Skin of body (tissue), 1 donor: ENCODE measurements at regions not wholly inside any gene's neighbourhood (a gene's known extent, or its start where the extent isn't known, plus 50 kb on each side); places are given as distances from the start of the nearest gene placed in this dataset.
"Not testable (repeated sequence)": the region's sequence is repeated elsewhere in the genome, so short reads cannot be mapped to it uniquely, and the experiment has no call there.

ENCODE experiments used
- DNase-seq: peaks from one replicate; lab custom pipeline; 2025; lab: John Stamatoyannopoulos, UW

DNA sequence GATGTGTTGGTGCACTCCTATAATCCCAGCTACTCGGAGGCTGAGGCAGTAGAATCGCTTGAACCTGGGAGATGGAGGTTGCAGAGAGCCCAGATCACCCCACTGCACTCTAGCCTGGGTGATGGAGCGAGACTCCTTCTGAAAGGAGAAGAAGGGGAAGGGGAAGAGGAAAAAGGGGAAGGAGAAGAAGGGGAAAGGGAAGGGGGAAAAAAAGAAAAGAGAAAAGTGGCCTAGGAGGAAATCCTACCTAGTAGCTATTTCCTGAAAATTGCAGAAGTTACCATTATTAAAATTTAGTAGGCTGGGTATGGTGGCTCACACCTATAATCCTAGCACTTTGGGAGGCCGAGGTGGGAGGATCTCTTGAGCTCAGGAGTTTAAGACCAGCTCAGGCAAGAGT is 67.4 kb downstream of the ARRDC3 start:
- DNase-seq: no peak

DNA sequence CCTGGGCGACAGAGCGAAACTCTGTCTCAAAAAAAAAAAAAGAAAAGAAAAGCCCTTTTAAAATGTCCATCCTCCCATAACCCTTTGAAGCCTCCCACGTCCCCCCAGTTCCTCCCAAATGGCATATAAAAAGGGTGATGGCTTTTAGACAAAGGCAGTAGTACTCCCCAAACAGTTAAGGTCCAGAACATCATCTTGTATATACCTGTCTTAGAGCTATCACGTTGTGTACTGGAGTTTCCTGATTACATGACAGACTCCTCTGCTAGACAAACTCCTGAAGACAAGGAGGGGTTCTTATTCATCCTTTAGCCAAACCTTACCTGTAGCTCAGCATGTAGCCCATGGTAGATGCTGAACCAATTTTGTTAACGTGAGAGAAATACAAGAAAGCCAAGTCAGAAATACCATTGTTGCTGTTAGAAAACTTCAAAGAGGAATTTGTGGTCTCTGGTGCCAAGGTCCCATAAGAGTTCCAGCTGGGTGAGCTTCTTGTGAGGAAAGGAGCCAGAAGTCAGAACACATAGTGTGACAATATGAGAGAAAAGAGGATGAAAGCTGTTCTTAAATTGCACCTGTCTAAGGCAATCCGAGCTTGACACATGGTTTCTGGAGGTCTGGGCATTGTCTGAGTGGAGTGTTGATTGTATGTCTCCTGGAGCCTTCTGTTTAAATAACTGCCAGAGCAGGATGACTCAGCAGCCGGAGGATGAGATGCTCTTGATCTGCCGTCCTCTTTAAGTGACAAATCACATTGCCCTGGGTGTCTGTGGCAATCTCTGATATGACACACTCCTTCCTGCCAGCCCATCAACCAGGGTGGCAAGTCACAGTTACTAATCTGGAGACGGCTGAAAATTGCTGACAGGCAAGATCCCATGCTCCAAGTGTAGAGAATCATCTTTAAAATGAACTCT is 69.1 kb downstream of the ARRDC3 start:
- peak; percentile 59 for DNase-seq

DNA sequence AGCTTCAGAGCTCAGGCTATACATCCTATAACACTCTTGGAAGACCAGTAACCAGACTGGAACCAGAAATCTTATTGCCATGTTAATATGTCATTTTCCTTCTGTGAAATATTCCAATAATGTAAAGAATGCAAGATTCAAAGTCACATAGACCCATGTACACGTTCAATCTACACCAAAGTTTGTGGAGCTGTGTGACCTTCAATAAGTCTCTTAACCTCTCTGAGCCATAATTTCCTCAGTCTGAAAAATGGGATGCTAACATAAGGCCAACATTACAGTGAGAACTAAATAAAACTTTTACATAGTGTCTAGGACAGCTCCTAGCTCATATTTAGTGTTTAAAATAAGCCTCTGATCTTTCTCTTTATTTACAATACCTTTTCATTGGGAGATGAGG is 70.4 kb downstream of the ARRDC3 start:
- DNase-seq: no peak

DNA sequence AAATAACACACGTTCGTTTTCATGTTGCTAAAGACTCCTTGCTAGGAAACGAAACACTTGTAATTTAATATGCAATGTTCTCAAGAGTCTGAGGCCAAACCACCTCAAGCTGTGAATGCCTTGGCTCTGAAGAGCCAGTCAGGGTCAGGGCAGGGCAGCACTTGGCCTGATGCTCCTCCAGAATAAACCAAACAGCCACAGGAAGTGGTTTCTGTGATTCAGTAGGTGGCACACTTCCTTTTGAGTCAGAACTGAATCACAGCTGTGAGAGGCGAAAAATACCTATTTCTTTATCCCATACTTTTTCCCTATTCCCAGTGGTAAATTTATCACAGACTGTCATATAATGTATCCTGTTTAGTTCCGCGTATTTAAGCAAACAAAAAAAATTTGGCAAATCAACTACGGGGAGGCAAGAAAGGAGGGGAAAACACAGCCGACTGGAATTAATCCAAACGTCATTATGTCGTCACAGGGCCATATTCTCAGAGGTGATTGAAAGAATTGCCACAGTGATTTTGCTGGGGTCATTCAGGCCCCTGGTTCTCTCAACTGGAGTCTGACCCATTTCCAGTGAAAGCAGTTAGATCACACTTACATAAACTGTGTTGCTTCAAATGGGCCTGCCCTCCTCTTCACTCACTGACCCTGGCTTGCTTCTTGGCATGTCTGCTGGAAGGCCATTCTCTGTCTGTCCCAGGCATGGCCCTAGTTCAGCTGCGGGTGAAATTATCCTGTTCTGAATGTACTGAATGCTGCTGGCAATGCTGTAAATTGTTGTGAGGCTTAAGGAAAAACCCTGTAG is 71.2 kb downstream of the ARRDC3 start:
- DNase-seq: peak; percentile 54

DNA sequence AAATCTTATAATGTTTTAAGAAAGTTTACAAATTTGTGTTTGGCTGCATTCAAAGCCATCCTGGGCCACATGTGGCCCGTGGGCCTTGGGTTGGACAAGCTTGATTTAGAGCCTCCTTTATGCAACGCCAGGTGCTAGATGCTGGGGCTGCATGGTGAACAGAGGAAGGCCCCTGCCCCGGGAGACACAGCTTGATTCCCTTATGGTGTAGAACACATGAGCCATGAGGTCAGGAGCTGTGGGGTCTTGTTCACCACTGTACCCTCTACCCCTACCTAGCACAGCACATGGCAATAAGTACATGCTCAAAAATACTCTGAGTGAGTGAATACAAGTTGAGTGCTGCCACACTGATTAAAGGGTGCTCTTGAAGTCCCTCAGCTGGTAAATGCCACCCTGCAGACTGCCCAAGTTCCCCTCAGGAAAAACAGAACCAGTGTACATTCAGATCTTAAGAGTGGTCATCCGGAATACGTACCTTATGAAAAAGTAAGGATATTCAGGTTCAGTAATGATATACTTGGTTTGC is 71.9 kb downstream of the ARRDC3 start:
- no peak for DNase-seq

DNA sequence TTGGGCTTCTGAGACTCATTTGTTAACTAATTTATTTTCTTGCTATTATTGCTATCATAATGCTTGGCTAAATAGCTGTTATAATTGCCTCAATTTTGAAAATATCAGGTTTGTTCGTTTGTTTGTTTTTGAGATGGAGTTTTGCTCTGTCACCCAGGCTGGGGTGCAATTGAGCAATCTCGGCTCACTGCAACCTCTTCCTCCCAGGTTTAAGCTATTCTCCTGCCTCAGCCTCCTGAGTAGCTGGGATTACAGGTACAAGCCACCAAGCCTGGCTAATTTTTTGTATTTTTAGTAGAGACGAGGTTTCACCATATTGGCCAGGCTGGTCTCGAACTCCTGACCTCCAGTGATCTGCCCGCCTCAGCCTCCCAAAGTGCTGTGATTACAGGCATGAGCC is 75.0 kb downstream of the ARRDC3 start:
- DNase-seq: not testable (repeated sequence)

DNA sequence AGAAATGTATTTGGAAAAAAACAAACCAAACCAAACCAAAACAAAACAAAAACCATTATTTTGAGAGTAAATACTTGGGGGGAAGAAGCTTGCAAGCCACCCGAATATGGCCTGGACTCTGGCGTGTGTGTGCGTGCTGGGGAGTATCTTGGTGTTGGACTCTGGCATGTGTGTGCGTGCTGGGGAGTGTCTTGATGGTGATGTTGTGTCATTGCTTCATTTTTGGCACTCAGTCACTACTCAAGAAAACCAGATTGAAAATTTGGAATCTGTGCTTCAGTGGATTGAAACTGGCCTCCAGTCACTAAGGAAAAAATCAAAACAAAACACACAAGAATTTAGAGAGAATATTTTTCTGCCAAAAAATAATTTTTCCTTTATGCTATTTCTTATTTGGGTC is 76.1 kb downstream of the ARRDC3 start:
- DNase-seq: peak; percentile 80

DNA sequence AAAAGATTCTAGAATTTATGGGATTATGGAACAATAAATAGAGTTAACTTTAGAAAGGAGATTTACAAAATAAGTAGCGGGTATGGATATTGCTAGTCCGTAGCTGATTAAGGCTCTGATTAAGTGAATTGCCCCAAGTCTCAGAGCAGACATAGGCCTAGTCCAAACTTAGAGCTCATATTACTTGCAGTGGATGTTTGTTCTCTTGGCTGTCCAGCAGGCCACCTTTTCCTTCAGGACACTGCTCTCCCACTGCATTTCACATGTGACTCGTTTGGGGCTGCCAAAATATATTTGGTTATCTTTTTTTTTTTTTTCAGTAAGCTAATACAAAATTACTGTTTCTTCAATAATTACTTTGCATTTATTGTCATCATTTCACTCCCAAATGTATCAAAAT is 76.6 kb downstream of the ARRDC3 start:
- no peak for DNase-seq

DNA sequence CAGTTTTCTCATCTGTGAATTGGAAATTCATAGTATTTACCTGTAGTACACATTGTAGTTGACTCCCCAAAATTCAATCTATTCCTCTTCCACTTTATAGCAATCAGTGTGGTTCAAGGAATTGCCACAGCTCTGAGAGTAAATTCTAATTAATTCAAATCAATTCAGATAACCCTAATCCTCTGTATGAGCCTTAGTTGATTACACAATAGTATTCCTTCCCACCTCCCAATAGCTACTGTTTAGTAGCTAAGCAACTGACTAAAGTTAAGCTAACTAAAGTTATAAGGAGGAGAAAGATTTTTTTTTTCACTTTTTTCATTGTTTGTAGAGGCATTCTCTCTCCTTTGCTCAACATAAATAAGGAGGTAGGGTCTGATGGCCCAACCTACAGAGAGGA is 77.5 kb downstream of the ARRDC3 start:
- no peak for DNase-seq

DNA sequence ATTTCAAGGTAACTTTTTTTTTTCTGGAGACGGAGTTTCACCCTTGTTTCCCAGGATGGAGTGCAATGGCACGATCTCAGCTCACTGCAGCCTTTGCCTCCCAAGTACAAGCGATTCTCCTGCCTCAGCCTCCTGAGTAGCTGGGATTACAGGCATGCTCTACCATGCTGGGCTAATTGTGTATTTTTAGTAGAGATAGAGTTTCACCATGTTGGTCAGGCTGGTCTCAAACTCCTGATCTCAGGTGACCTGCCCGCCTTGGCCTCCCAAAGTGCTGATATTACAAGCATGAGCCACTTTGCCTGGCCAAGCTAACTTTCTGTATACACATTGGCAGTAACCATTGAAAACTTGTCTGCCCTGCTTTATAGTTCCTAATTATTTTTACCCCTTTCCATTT is 79.1 kb downstream of the ARRDC3 start:
- DNase-seq: not testable (repeated sequence)

DNA sequence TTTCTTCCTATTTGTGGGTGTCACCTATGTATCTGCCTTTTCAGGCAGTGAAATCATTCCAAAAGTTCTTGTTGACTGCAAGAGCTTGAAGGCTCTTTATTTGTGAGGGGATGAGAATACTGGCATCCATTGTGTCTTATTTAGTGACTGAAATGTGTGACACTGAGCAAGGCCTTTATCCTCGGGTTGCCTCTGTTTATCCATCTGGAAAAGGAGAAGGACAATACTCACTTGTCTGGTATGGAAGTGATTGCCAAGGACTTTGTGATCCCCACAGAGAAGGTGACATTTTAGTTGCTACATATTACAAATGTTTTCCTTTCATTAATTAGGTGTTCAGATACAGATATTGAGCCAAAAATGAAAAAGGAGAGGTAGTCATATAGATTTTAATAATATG is 80.2 kb downstream of the ARRDC3 start:
- DNase-seq: no peak

DNA sequence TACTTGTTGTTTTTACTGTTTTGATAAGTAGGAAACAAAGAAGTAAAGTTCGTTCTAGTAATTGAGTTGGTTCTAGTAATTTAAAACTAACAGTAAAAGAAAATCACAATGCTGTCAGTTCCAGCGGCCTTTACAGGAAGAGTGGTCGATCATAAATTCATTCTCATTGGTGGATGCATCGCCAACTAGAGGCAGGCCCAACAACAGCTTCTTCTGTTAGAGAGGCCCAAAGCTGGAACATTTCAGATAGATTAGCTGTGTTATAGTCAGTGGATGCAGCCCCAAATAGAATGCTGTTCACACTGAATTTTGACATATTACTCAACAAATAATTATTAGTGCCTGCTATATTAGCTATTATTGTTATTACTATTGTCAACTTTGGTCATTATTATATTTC is 80.8 kb downstream of the ARRDC3 start:
- no peak for DNase-seq

DNA sequence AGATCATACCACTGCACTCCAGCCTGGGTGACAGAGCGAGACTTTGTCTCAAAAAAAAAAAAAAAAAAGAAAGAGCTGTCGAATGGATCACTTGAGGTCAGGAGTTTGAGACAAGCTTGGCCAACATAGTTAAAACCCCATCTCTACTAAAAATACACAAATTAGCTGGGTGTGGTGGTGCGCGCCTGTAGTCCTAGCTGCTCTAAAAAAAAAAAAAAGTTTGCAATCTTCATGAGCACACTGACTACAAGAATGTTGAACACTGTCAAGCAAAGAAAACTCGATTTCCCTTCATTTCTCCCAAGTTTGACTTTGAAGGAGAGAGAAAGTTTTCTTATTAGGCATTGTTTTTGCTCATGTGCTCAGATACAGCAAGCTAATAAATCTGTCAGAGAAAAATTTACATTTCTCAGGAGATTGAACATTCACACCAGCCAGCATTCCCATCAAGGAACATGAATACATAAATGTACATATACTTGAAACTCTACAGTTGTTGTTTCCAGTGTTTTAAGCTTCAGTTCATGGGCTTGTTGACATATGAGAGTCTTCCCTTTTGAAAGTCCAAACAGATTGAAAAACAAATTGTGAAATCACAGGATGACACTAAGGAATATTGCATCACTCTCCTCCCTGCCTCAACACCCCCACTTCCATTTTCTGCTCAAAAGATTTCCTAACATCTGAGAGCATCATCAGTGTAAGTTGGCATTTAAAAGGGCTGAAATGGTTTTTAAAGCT is 81.8 kb downstream of the ARRDC3 start:
- peak; percentile 70 for DNase-seq

DNA sequence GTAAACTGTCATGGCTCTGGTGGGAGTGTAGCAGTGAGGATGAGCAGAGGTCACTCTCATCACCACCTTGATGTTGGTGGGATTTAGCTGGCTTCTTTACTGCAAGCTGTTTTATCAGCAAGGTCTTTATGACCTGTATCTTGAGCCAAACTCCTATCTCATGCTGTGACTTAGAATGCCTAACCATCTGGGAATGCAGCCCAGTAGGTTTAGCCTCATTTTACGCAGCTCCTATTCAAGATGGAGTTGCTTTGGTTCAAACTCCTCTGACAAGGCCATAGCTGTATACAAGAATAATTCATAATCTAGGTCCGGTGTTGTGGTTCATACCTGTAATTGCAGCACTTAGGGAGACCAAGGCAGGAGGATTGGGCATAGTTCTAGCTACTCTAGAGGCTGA is 85.1 kb downstream of the ARRDC3 start:
- DNase-seq: no peak

DNA sequence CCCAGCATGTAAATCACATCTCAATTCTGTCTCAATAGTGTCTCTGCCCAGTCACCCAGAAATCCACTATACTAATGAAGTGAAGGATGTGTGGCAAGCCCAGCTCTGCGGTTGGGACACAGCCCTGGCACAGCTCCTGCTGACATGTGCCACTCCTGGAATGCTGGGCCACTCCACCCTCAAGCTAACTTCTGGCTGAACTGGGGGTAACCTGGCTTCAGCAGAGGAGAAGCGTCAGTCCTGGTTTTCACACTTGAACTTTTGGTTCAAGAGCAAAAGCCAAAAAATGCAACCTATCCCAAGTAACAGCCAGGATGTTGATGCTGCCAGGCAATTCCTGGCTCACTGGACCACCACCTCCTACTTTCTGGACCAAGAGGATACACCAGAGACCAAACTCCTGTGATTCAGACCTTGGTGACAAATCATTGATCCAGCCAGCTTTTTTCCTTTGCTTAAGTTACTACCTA is 86.4 kb downstream of the ARRDC3 start:
- DNase-seq: no peak

DNA sequence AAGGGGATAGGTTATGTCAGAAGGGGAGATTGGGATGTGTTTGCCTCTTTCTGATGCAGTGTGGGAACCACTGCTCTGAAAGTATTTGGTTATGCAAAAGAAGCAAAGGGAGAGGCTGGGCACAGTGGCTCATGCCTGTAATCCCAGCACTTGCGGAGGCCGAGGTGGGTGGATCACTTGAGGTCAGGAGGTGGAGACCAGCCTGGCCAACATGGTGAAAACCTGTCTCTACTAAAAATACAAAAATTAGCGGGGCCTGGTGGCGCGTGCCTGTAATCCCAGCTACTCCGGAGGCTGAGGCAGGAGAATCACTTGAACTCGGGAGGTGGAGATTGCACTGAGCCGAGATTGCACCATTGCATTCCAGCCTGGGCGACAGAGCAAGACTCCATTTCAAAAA is 87.0 kb downstream of the ARRDC3 start:
- DNase-seq: not testable (repeated sequence)

DNA sequence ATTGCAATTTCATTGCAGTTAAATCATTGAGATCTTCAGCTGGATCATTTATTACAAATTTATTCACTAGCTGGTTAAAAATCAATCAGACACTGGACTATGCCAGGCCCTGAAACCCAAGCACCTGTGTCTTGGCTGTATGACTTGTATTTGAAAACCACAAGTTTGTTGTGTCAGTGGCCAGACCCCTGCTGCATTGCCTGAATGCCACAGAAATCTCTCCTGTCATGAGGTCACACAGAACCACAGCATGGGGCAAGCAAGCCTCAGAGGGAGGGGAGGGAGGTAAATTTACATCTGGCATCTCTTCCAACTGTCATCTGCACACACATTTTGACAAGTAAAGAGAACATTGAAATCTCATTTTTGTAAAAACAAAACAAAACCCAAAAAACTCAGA is 90.0 kb downstream of the ARRDC3 start:
- DNase-seq: no peak

DNA sequence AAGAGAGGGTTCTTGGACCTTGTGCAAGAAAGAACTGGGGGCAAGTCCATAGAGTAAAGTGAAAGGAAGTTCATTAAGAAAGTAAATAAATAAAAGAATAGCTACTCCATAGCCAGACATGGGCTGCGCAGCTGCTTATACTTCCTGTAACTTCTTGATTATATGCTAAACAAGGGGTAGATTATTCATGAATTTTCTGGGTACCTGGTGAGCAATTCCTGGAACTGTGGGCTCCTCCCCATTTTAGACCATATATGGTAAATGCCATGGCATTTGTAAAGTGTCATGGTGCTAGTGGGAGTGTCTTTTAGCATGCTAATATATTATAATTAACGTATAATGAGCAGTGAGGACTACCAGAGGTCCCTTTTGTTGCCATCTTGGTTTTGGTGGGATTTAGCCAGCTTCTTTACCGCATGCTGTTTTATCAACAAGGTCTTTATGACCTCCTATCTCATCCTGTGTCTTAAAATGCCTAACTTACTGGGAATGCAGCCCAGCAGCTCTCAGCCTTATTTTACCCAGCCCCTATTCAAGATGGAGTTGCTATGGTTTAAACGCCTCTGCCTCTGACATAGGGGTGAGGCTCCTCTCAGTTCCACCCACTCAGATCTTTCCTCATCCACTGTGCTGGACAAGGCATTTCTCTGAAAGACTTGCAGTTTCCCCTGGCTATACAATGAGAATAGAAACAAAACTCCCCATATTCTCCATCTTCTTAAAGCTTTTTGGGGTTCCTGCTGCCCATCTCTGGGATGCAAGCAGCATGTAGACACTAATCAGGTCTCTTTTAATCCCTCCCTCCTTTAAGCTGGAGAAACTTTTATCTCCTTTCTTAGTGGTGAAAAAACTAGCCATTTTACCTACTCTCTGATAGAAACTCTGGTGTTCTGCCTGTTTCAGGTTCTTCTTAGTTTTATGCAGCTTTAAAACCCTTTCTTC is 91.2 kb downstream of the ARRDC3 start:
- DNase-seq: no peak

DNA sequence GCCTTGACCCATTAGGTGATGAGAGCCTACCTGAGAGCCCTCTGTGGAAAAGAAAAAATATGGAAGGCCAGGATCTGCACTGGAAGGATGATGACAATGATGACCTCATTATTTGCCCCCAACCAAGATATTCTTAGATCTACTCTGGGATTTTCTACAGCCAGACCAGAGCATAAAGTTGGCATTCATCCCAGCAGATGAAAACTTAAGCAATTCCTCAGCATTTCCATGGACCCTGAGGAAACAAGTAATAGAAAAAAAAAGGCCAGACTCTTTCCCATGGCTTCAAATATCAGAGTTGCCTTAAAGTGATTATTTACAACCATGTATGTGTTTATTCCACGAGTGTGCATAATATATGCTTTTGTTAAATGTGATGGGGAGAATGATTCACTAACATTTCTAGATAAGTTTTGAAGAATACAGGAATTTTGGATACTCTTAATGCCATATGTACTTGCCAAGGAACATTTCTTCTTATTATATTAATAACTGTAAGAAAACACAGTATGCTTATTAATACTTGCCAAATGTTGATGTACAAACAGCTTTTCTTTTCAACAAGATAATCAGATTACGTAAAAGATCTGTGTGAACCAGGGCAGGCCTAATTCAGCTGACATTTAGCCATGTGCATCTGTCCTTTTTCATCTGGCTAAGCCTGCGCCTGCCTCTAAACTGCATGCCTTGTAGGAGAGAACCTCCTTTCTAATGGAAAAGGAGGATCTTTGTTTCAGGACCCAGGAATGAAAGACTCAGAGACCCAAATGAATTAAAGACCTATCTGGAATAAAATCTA is 94.8 kb downstream of the ARRDC3 start:
- peak; percentile 96 for DNase-seq

DNA sequence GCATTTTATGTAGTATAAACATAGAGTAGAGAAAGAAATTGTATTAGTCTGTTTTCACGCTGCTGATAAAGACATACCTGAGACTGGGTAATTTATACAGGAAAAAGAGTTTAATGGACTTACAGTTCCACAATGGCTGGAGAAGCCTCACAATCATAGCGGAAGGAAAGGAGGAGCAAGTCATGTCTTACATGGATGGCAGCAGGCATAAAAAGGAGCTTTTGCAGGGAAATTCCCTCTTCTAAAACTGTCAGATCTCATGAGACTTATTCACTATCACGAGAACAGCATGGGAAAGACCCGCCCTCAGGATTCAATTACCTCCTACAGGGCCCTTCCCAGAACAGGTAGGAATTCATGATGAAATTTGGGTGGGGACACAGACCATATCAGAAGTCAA is 98.1 kb downstream of the ARRDC3 start:
- not testable (repeated sequence) for DNase-seq
